ENCODE measurements at regions not wholly inside any gene's neighbourhood (a gene's known extent, or its start where the extent isn't known, plus 50 kb on each side); places are given as distances from the start of the nearest gene placed in this dataset.

GRCh38 chr13:38086013-38086412, 216.4 kb upstream of the TRPC4 start:
- ChIA-PET POLR2A (no interaction called here), CTCF (no interaction called here)
- in situ Hi-C loops (cut with HindIII; ENCODE audit: low pct_unique_long_range_greater_than_20kb, low sequenced_read_pairs), result no loop called here
- no peak for TF ChIP-seq TCF7L2 (IDR thresholded peaks at IDR 0.05; ENCODE audit: low read depth, low read length)
- no peak for TF ChIP-seq CTCF (IDR thresholded peaks at IDR 0.05)
- TF ChIP-seq POLR2AphosphoS5 (IDR thresholded peaks at IDR 0.05; ENCODE audit: low read depth, low read length), result no peak
- no peak for TF ChIP-seq REST (IDR thresholded peaks at IDR 0.05; ENCODE audit: insufficient read depth in 1 of 2, low read depth in 2 of 2, low read length in 1 of 2)
- TF ChIP-seq SIN3A (IDR thresholded peaks at IDR 0.05; ENCODE audit: borderline replicate concordance, insufficient read depth, low read depth, low read length), result no peak
- no TSS peak for BruUV-seq (replicated peaks)
- Histone ChIP-seq H3K27ac (ENCODE audit: low read length) (no peak overlapping the region), H3K36me3 (ENCODE audit: control insufficient read depth, insufficient read depth, low read length) (no peaks in the 10 kb centered on the region), H3K4me3 (ENCODE audit: low read depth in 2 of 2, low read length in 2 of 2) (no peak overlapping the region), H3K9me3 (ENCODE audit: control insufficient read depth, insufficient read depth, low read depth, low read length) (no peaks in the 10 kb centered on the region), H3K4me1 (ENCODE audit: control insufficient read depth, insufficient read depth, low read length) (no peaks in the 10 kb centered on the region), H3K27me3 (ENCODE audit: control insufficient read depth, insufficient read depth, low read length) (no peaks in the 10 kb centered on the region)
- no peak for ATAC-seq
- intact Hi-C loops (cut with micrococcal nuclease; ENCODE audit: unreplicated experiment), result no loop called here
- DNase-seq (ENCODE audit: low read depth, low spot score), result no peak

GRCh38 chr13:38073931-38074330, 204.4 kb upstream of the TRPC4 start:
- CTCF ChIA-PET, result no interaction called here
- in situ Hi-C loops (cut with HindIII; ENCODE audit: low pct_unique_long_range_greater_than_20kb, low sequenced_read_pairs), result no loop called here

More at GRCh38 chr13:38073931-38074330, 204.4 kb upstream of the TRPC4 start:
- intact Hi-C loops (cut with micrococcal nuclease; ENCODE audit: unreplicated experiment), result no loop called here
- Histone ChIP-seq H3K27me3 (ENCODE audit: control insufficient read depth, insufficient read depth, low read length) (no peaks in the 10 kb centered on the region), H3K9me3 (ENCODE audit: control insufficient read depth, insufficient read depth, low read depth, low read length) (no peaks in the 10 kb centered on the region), H3K27ac (ENCODE audit: low read length) (no peak overlapping the region), H3K4me3 (ENCODE audit: low read depth in 2 of 2, low read length in 2 of 2) (no peak overlapping the region), H3K4me1 (ENCODE audit: control insufficient read depth, insufficient read depth, low read length) (no peaks in the 10 kb centered on the region), H3K36me3 (ENCODE audit: control insufficient read depth, insufficient read depth, low read length) (no peaks in the 10 kb centered on the region)
- TF ChIP-seq TCF7L2 (IDR thresholded peaks at IDR 0.05; ENCODE audit: low read depth, low read length), result no peak
- no peak for TF ChIP-seq CTCF (IDR thresholded peaks at IDR 0.05)
- TF ChIP-seq POLR2AphosphoS5 (IDR thresholded peaks at IDR 0.05; ENCODE audit: low read depth, low read length), result no peak
- TF ChIP-seq SIN3A (IDR thresholded peaks at IDR 0.05; ENCODE audit: borderline replicate concordance, insufficient read depth, low read depth, low read length), result no peak
- TF ChIP-seq REST (IDR thresholded peaks at IDR 0.05; ENCODE audit: insufficient read depth in 1 of 2, low read depth in 2 of 2, low read length in 1 of 2), result no peak
- no peak for DNase-seq (ENCODE audit: low read depth, low spot score)
- no TSS peak for BruUV-seq (replicated peaks)
- POLR2A ChIA-PET, result no interaction called here
- ATAC-seq, result no peak
